ENCODE measurements at regions not wholly inside any gene's neighbourhood (a gene's known extent, or its start where the extent isn't known, plus 50 kb on each side); places are given as distances from the start of the nearest gene placed in this dataset.

DNA sequence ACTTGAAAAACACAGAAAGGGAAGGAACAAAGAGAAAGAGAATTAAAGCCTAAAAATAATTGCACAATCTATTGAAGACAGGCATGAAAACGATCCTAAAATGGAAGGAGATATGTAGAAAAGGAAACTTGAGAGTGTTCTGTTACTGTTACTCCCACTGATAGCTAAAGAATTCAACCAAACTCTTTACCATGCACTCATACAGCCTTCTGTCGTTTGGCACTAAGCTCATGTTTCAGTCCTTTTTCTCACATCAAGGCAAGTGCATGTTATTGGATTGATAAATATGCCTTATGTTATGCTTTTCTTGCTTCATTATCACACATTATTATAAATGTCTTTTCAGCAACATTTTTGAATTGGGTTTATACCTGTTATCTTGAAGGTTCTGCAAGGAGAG is 696.5 kb downstream of the EFNA5 start:
- DNase-seq = no peak
- H3K4me1 Mint-ChIP-seq (ENCODE audit: low read depth, unreplicated experiment) = no peaks in the 10 kb centered on the region
- no peak overlapping the region for H3K27ac Mint-ChIP-seq (ENCODE audit: unreplicated experiment)
- BruUV-seq (replicated peaks) = no TSS peak
- intact Hi-C loops (cut with micrococcal nuclease; ENCODE audit: unreplicated experiment) = no loop called here
- no peaks in the 10 kb centered on the region for H3K36me3 Mint-ChIP-seq (ENCODE audit: insufficient read depth, unreplicated experiment)
- H3K9me3 Mint-ChIP-seq (ENCODE audit: low read depth, unreplicated experiment) = no peaks in the 10 kb centered on the region
- H3K27me3 Mint-ChIP-seq (ENCODE audit: unreplicated experiment) = no peaks in the 10 kb centered on the region
- H3K4me3 Mint-ChIP-seq (ENCODE audit: low read depth, unreplicated experiment) = no peak overlapping the region
- CTCF ChIA-PET = no interaction called here
- TF ChIP-seq, protein P1, sequence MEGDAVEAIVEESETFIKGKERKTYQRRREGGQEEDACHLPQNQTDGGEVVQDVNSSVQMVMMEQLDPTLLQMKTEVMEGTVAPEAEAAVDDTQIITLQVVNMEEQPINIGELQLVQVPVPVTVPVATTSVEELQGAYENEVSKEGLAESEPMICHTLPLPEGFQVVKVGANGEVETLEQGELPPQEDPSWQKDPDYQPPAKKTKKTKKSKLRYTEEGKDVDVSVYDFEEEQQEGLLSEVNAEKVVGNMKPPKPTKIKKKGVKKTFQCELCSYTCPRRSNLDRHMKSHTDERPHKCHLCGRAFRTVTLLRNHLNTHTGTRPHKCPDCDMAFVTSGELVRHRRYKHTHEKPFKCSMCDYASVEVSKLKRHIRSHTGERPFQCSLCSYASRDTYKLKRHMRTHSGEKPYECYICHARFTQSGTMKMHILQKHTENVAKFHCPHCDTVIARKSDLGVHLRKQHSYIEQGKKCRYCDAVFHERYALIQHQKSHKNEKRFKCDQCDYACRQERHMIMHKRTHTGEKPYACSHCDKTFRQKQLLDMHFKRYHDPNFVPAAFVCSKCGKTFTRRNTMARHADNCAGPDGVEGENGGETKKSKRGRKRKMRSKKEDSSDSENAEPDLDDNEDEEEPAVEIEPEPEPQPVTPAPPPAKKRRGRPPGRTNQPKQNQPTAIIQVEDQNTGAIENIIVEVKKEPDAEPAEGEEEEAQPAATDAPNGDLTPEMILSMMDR (IDR thresholded peaks at IDR 0.05; ENCODE audit: unreplicated experiment) = no peak

DNA sequence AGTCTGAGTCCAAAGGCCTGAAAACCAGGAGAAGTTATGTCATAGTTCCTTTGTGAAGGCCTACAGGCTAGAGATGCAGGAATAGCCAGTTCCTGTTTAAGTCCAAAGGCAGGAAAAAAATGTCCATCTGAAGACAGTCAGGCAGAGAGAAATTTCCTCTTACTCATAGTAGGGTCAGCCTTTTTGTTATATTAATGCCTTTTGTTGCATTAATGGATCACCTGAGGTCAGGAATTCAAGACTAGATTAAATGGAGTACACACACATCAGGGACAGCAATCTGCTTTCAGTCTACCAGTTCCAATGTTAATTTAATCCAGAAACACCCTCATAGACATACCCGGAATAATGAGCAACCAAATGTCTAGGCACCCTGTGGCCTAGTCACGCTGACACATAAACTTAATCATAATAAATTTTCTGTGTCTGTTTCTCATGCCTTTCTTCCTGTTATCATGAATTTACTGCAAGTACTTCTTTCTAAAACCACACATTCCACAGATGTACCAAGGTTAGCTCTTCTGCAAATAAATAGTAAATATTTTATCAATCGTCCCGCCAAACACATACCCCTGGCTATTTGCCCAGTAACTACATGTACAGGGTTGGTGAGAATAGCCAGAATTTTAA is 703.9 kb downstream of the EFNA5 start:
- Mint-ChIP-seq H3K4me3 (ENCODE audit: low read depth, unreplicated experiment) (no peak overlapping the region), H3K27me3 (ENCODE audit: unreplicated experiment) (no peaks in the 10 kb centered on the region), H3K4me1 (ENCODE audit: low read depth, unreplicated experiment) (peaks cover 25% of the 10 kb centered on the region), H3K27ac (ENCODE audit: unreplicated experiment) (no peak overlapping the region), H3K36me3 (ENCODE audit: insufficient read depth, unreplicated experiment) (no peaks in the 10 kb centered on the region), H3K9me3 (ENCODE audit: low read depth, unreplicated experiment) (peaks cover 2% of the 10 kb centered on the region)
- no peak for DNase-seq
- TF ChIP-seq, protein P1 (IDR thresholded peaks at IDR 0.05; ENCODE audit: unreplicated experiment) = no peak
- CTCF ChIA-PET = interaction anchor here (0.6 kb wide), 1 partner anchor 123 kb away, joined by 3 read pairs; no protein-coding TSS in a partner anchor
- intact Hi-C loops (cut with micrococcal nuclease; ENCODE audit: unreplicated experiment) = loop anchor here (10.0 kb wide), 2 partner anchors 248 to 708 kb away; partner anchors contain the start of gene EFNA5
- no TSS peak for BruUV-seq (replicated peaks)

DNA sequence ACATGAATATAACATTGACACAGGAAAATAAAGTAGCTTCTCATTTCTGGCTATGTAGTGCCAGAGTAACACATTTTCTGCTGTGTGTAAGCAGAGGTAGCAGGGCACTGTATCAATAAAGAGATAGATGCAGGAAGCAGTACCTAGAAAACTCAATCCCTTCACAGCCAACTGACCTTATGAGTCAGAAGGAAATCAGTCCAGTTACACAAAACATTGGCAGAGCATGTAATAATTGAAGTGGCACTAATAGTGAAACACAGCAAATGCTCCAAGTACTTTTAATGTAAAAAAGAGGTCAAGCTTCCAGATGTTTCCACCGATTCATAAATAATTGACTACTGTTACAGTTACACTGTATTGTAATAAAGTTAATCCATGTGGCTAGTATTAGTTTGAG is 706.6 kb downstream of the EFNA5 start:
- CTCF ChIA-PET = no interaction called here
- H3K36me3 Mint-ChIP-seq (ENCODE audit: insufficient read depth, unreplicated experiment) = no peaks in the 10 kb centered on the region
- intact Hi-C loops (cut with micrococcal nuclease; ENCODE audit: unreplicated experiment) = loop anchor here (10.0 kb wide), 2 partner anchors 251 to 711 kb away; partner anchors contain the start of gene EFNA5
- H3K4me1 Mint-ChIP-seq (ENCODE audit: low read depth, unreplicated experiment) = peaks cover 31% of the 10 kb centered on the region
- TF ChIP-seq, protein P1 (IDR thresholded peaks at IDR 0.05; ENCODE audit: unreplicated experiment) = no peak
- no peak overlapping the region for H3K4me3 Mint-ChIP-seq (ENCODE audit: low read depth, unreplicated experiment)
- H3K27me3 Mint-ChIP-seq (ENCODE audit: unreplicated experiment) = no peaks in the 10 kb centered on the region
- peak; percentile 27 for DNase-seq
- no peak overlapping the region for H3K27ac Mint-ChIP-seq (ENCODE audit: unreplicated experiment)
- peaks cover 2% of the 10 kb centered on the region for H3K9me3 Mint-ChIP-seq (ENCODE audit: low read depth, unreplicated experiment)
- BruUV-seq (replicated peaks) = no TSS peak

DNA sequence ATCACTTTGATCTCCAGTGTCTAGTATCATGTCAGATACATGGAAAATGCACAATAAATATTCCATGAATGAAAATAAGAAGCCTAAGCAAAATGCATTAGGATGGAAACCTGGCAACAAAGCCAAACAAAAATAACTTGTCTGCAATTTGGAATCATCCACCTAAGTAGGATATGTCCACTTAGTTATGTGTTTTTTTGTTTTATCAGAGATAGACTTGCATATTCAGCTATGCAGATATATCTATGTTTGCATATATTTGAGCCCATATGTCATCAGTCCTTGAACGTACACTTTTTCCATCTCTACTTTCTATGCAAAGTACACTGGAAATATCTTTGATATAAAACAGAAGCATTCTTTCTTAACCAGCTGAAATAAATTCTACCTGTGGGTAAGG is 707.1 kb downstream of the EFNA5 start:
- BruUV-seq (replicated peaks) = no TSS peak
- H3K27me3 Mint-ChIP-seq (ENCODE audit: unreplicated experiment) = no peaks in the 10 kb centered on the region
- CTCF ChIA-PET = no interaction called here
- DNase-seq = no peak
- H3K9me3 Mint-ChIP-seq (ENCODE audit: low read depth, unreplicated experiment) = peaks cover 2% of the 10 kb centered on the region
- intact Hi-C loops (cut with micrococcal nuclease; ENCODE audit: unreplicated experiment) = loop anchor here (10.0 kb wide), 2 partner anchors 251 to 711 kb away; partner anchors contain the start of gene EFNA5
- peaks cover 33% of the 10 kb centered on the region for H3K4me1 Mint-ChIP-seq (ENCODE audit: low read depth, unreplicated experiment)
- no peak overlapping the region for H3K27ac Mint-ChIP-seq (ENCODE audit: unreplicated experiment)
- TF ChIP-seq, protein P1 (IDR thresholded peaks at IDR 0.05; ENCODE audit: unreplicated experiment) = no peak
- no peak overlapping the region for H3K4me3 Mint-ChIP-seq (ENCODE audit: low read depth, unreplicated experiment)
- H3K36me3 Mint-ChIP-seq (ENCODE audit: insufficient read depth, unreplicated experiment) = no peaks in the 10 kb centered on the region

Data from Calu3 (cell line).